ENCODE measurements at regions not wholly inside any gene's neighbourhood (a gene's known extent, or its start where the extent isn't known, plus 50 kb on each side); places are given as distances from the start of the nearest gene placed in this dataset.

- Histone ChIP-seq H3K27me3 (replicated peaks; ENCODE audit: insufficient read depth, low read depth, low read length, poor library complexity) (no peaks in the 10 kb centered on the region), H3K4me3 (ENCODE audit: low read depth, low read length, poor library complexity, severe bottlenecking) (no peak overlapping the region), H3K4me1 (ENCODE audit: insufficient read depth, low read length, poor library complexity, severe bottlenecking) (no peaks in the 10 kb centered on the region), H3K9me3 (ENCODE audit: low read depth, low read length, poor library complexity, severe bottlenecking) (peaks cover 3% of the 10 kb centered on the region), H3K36me3 (ENCODE audit: insufficient read depth, low read length, poor library complexity, severe bottlenecking) (no peaks in the 10 kb centered on the region), H3K27ac (ENCODE audit: low read depth, low read length, poor library complexity, severe bottlenecking) (no peak overlapping the region)
- POLR2A ChIA-PET (ENCODE audit: low non-redundant PET): no interaction called here
- no peak for TF ChIP-seq CTCF (conservative IDR thresholded peaks at IDR 0.05; ENCODE audit: low read depth, low read length)
- DNase-seq (ENCODE audit: low spot score): no peak
- intact Hi-C loops (cut with micrococcal nuclease; ENCODE audit: unreplicated experiment): no loop called here
- BruUV-seq (replicated peaks): no TSS peak
- CTCF ChIA-PET: no interaction called here
Observed at GRCh38 chr20:56996533-56996932, 269.9 kb downstream of the BMP7 start.

- BruUV-seq (replicated peaks): no TSS peak
- no peak for TF ChIP-seq CTCF (conservative IDR thresholded peaks at IDR 0.05; ENCODE audit: low read depth, low read length)
- no peak for TF ChIP-seq EZH2 (IDR thresholded peaks at IDR 0.05; ENCODE audit: borderline replicate concordance, low read depth, low read length, poor library complexity, severe bottlenecking)
- no peak overlapping the region for H3K27ac ChIP-seq (ENCODE audit: low read depth, low read length, poor library complexity, severe bottlenecking)
- H3K9me3 ChIP-seq (ENCODE audit: low read depth, low read length, poor library complexity, severe bottlenecking): peaks cover 3% of the 10 kb centered on the region
- intact Hi-C loops (cut with micrococcal nuclease; ENCODE audit: unreplicated experiment): no loop called here
- no peaks in the 10 kb centered on the region for H3K36me3 ChIP-seq (ENCODE audit: insufficient read depth, low read length, poor library complexity, severe bottlenecking)
- ChIA-PET CTCF (no interaction called here), POLR2A (ENCODE audit: low non-redundant PET) (no interaction called here)
- no peak for DNase-seq (ENCODE audit: low spot score)
- H3K27me3 ChIP-seq (replicated peaks; ENCODE audit: insufficient read depth, low read depth, low read length, poor library complexity): no peaks in the 10 kb centered on the region
- H3K4me3 ChIP-seq (ENCODE audit: low read depth, low read length, poor library complexity, severe bottlenecking): no peak overlapping the region
- H3K4me1 ChIP-seq (ENCODE audit: insufficient read depth, low read length, poor library complexity, severe bottlenecking): no peaks in the 10 kb centered on the region
Observed at GRCh38 chr20:56998438-56998837, 268.0 kb downstream of the BMP7 start.

DNA sequence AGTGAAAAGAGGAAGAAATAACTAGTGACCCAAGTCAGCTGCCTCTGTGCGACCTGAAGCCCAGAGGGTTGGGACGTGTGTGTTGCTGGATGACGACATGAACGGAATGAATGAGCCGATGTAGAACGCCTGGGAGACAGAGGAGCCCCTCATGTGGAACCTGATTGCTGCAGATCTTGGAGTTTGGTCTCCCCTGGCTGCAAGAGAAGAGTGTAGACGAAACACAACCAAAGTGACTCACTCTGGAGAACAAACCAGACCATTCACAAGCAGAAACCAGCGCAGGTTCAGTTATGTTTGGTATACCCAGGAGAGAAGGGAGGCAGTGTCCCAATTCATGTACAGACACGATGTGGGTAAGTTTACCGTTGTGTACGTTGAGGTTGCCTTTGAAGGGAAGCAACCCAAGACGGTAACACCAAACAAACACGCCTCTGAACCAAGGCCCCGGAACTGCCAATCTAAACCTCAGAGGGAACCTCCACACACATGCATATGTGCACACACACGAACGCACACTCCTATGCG is 265.9 kb downstream of the BMP7 start:
- no peak for DNase-seq (ENCODE audit: low spot score)
- CTCF ChIA-PET: no interaction called here
- H3K4me1 ChIP-seq (ENCODE audit: insufficient read depth, low read length, poor library complexity, severe bottlenecking): no peaks in the 10 kb centered on the region
- no TSS peak for BruUV-seq (replicated peaks)
- H3K36me3 ChIP-seq (ENCODE audit: insufficient read depth, low read length, poor library complexity, severe bottlenecking): no peaks in the 10 kb centered on the region
- intact Hi-C loops (cut with micrococcal nuclease; ENCODE audit: unreplicated experiment): no loop called here
- no peak overlapping the region for H3K4me3 ChIP-seq (ENCODE audit: low read depth, low read length, poor library complexity, severe bottlenecking)
- H3K27ac ChIP-seq (ENCODE audit: low read depth, low read length, poor library complexity, severe bottlenecking): no peak overlapping the region
- TF ChIP-seq EZH2 (IDR thresholded peaks at IDR 0.05; ENCODE audit: borderline replicate concordance, low read depth, low read length, poor library complexity, severe bottlenecking) (no peak), CTCF (conservative IDR thresholded peaks at IDR 0.05; ENCODE audit: low read depth, low read length) (no peak)
- peaks cover 3% of the 10 kb centered on the region for H3K9me3 ChIP-seq (ENCODE audit: low read depth, low read length, poor library complexity, severe bottlenecking)
- no peaks in the 10 kb centered on the region for H3K27me3 ChIP-seq (replicated peaks; ENCODE audit: insufficient read depth, low read depth, low read length, poor library complexity)
- POLR2A ChIA-PET (ENCODE audit: low non-redundant PET): no interaction called here
